GM12872 (cell line): ENCODE measurements at regions not wholly inside any gene's neighbourhood (a gene's known extent, or its start where the extent isn't known, plus 50 kb on each side); places are given as distances from the start of the nearest gene placed in this dataset.

Experiments
- CTCF ChIP-seq: IDR thresholded peaks from 3 replicates; pipeline ENCODE4 v1.5.1; 2011; ENCODE audit warnings: low read depth, mild to moderate bottlenecking, low read length, moderate library complexity; ENCODE audit not compliant: insufficient read depth

DNA sequence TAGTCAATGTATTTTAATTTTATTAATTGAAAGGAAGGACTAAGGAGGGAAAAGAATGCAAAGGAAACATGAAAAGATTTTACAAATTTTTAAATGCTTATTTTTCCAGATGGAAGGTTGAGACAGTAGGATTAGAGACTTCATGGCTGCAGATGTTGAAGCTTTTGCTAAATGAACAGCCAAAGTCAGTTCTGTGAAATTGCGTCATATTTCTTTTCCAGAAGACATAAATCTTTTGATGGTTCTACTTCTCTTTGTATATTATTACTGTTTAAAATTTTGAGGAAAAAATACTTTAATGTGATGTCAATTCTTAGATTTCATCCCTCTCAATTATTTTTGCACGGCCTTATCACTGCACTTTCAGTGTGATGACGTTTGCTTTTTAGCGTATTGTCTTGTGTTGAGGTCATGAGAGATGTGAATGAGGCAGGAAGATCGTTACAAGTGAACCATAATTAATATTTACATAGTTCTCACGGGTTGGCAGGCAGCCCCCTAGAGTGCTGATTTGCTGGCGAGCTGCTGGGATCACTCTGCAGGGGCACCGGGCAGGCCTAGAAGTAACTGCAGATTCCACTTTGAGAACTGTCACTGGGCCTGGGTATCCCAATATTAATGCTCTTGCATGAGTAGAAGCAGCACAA, 158.1 kb downstream of the TBXT start:
- TF ChIP-seq CTCF: no peak

- no peak for TF ChIP-seq CTCF
Observed at GRCh38 chr6:166008441-166009369, 158.9 kb downstream of the TBXT start.

DNA sequence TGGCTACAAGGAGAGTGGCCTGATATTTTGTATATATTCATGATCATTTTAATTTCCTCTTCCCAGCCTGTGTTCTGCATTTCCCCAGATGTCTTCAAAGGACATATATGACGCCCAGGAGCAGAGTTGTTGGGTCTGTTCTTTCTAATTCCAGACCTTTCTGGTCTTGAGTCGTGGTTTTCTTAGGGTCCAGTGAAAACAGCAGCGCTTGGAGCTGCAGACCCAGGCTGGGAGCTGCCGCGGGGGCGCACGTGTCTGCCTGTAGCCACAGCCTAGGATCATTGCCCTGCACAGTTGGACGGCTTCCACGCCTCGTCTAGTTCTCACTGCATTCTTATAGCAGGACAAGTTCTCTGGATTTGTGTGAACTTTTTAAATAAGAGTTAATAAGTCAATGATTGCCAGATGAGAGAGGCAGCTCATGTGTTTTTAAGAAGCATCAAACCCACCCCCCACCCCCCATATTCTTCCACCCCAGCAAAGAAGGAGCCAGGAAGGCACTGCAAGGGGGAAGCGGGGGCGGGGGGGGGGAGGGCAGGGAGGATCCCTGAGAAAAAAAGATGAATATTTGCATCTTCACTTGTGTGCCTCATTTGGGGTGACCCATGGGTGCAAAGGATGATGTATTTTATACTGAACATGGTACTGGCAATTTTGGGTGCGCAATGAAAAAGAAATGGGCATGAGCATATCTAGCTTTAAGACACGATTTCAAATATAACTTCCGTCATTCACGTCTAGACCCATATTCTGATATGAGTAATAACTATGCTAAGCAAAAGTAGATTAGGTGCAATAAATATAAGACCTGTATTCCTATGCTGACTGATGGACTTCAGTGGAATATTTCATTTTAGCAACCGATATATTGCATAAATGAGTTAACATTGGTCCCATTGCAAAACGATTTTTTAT, 160.0 kb downstream of the TBXT start:
- TF ChIP-seq CTCF: no peak

- no peak for TF ChIP-seq CTCF
Observed at GRCh38 chr6:166006900-166007301, 160.8 kb downstream of the TBXT start.

GRCh38 chr6:166005944-166006899, 161.4 kb downstream of the TBXT start:
- TF ChIP-seq CTCF: no peak

DNA sequence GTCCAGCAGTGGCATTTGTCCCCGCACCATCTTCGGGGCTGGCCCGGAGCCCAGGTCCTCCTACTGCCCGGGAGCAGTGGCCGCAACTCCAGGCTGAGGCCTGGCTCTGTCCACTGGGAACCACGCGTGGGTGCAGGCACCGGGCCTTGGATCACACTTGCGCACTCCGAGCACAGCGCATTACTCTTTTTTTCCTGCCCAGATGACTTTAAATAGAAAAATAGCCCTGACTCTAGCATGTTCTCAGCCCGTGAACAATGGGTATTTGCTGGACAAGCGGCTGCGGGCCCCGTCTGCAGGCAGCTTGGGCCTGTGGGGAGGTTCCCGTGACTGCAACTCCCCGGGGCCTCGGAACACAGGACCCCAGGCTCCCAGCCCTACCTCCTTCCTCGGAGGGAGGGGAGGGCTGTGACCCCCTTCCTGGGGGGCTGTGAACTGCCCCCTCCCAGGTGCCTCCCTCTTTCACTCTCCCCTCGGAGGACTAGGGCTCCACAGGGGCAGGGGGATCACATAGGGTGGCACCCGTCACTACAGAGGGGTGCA, 162.2 kb downstream of the TBXT start:
- no peak for TF ChIP-seq CTCF
